GM23338 (cell line): ENCODE measurements at regions not wholly inside any gene's neighbourhood (a gene's known extent, or its start where the extent isn't known, plus 50 kb on each side); places are given as distances from the start of the nearest gene placed in this dataset.

Source experiments
- ATAC-seq: fragments of 200-7000 bp; cut with Tn5 transposase; 3 replicates; pipeline ENCODE4 v1.9.1; 2020
- DNase-seq: peaks from one replicate; pipeline ENCODE4 v3.0.0-alpha.2; 2015; ENCODE audit warnings: low spot score
- H2AFZ ChIP-seq: fragments of 200-600 bp; sonication (generic); 2 replicates; pipeline ENCODE4 v1.8.0; 2016; ENCODE audit warnings: antibody characterized with exemption, mild to moderate bottlenecking, moderate library complexity
- H3F3A ChIP-seq: fragments of 200-600 bp; sonication (generic); replicated peaks from 2 replicates; pipeline ENCODE4 v1.8.0; 2017; ENCODE audit warnings: antibody characterized with exemption, mixed run types, low read depth
- H3K27ac ChIP-seq: fragments of 200-600 bp; sonication (generic); 2 replicates; pipeline ENCODE4 v1.6.1; 2016; ENCODE audit warnings: low read depth
- H3K27me3 ChIP-seq: fragments of 200-600 bp; sonication (generic); 2 replicates; pipeline ENCODE4 v1.8.0; 2016; ENCODE audit warnings: mild to moderate bottlenecking, mixed run types, moderate library complexity; ENCODE audit not compliant: insufficient read depth
- H3K36me3 ChIP-seq: fragments of 200-600 bp; sonication (generic); 2 replicates; pipeline ENCODE4 v1.8.0; 2016; ENCODE audit warnings: mild to moderate bottlenecking; ENCODE audit not compliant: insufficient read depth
- H3K4me1 ChIP-seq: fragments of 200-600 bp; sonication (generic); 2 replicates; pipeline ENCODE4 v1.8.0; 2016; ENCODE audit warnings: mild to moderate bottlenecking, moderate library complexity; ENCODE audit not compliant: insufficient read depth
- H3K4me2 ChIP-seq: fragments of 200-600 bp; sonication (generic); 2 replicates; pipeline ENCODE4 v1.7.1; 2017; ENCODE audit warnings: mixed run types
- H3K4me3 ChIP-seq: fragments of 200-600 bp; sonication (generic); 2 replicates; pipeline ENCODE4 v1.6.1; 2016; ENCODE audit warnings: mixed run types
- H3K79me2 ChIP-seq: fragments of 200-600 bp; sonication (generic); replicated peaks from 2 replicates; pipeline ENCODE4 v1.8.0; 2017; ENCODE audit warnings: mild to moderate bottlenecking; ENCODE audit not compliant: insufficient read depth
- H3K9me2 ChIP-seq: fragments of 200-600 bp; sonication (generic); 2 replicates; pipeline ENCODE4 v1.8.0; 2017; ENCODE audit not compliant: insufficient read depth
- H4K20me1 ChIP-seq: fragments of 200-600 bp; sonication (generic); replicated peaks from 2 replicates; pipeline ENCODE4 v1.8.0; 2017; ENCODE audit warnings: mild to moderate bottlenecking; ENCODE audit not compliant: insufficient read depth
- H3K27ac Mint-ChIP-seq: 2 replicates; pipeline ENCODE4 v1.8.0; 2020; ENCODE audit warnings: inconsistent platforms, mild to moderate bottlenecking, moderate library complexity, mixed read lengths
- H3K27me3 Mint-ChIP-seq: 3 replicates; pipeline ENCODE4 v1.8.0; 2022; ENCODE audit warnings: low read depth, mild to moderate bottlenecking, moderate library complexity, mixed read lengths, inconsistent platforms; ENCODE audit not compliant: insufficient read depth, poor library complexity
- H3K36me3 Mint-ChIP-seq: 3 replicates; pipeline ENCODE4 v1.8.0; 2021; ENCODE audit warnings: low read depth, mild to moderate bottlenecking, inconsistent platforms, moderate library complexity, mixed read lengths
- H3K4me1 Mint-ChIP-seq: 3 replicates; pipeline ENCODE4 v1.8.0; 2020; ENCODE audit warnings: mild to moderate bottlenecking, inconsistent platforms, mixed read lengths
- H3K4me3 Mint-ChIP-seq: 3 replicates; pipeline ENCODE4 v1.8.0; 2021; ENCODE audit warnings: moderate library complexity, mild to moderate bottlenecking, inconsistent platforms, mixed read lengths
- H3K9me3 Mint-ChIP-seq: 3 replicates; pipeline ENCODE4 v1.8.0; 2020; ENCODE audit warnings: moderate library complexity, mild to moderate bottlenecking, inconsistent platforms, mixed read lengths
- CREB1 ChIP-seq: fragments of 250-450 bp; sonication (Bioruptor Pico); IDR thresholded peaks from 2 replicates; pipeline ENCODE4 v1.5.0; 2020; ENCODE audit warnings: low read depth, mild to moderate bottlenecking, moderate library complexity
- CTCF ChIP-seq, 2 experiments: fragments of 200-600 bp in 1 of 2; sonication (generic) in 1 of 2; conservative IDR thresholded peaks; 2 replicates each; pipeline versions ENCODE4 v1.5.1 to v1.6.1; 2016 to 2017; ENCODE audit warnings: antibody characterized with exemption in 2 of 2, low read depth in 2 of 2, mild to moderate bottlenecking in 2 of 2, moderate library complexity in 1 of 2
- ETS1 ChIP-seq: IDR thresholded peaks from 2 replicates; pipeline ENCODE4 v1.6.1; 2016; ENCODE audit warnings: antibody characterized with exemption
- EZH2 ChIP-seq: fragments of 200-600 bp; sonication (generic); IDR thresholded peaks from one replicate; pipeline ENCODE4 v1.8.0; 2017; ENCODE audit warnings: antibody characterized with exemption, mild to moderate bottlenecking, low read depth; ENCODE audit not compliant: unreplicated experiment
- EZH2phosphoT487 ChIP-seq: fragments of 200-600 bp; sonication (generic); IDR thresholded peaks from one replicate; pipeline ENCODE4 v1.8.1; 2018; ENCODE audit warnings: antibody characterized with exemption; ENCODE audit not compliant: unreplicated experiment
- JUNB ChIP-seq: IDR thresholded peaks from one replicate; pipeline ENCODE4 v1.6.1; 2016; ENCODE audit warnings: antibody characterized with exemption; ENCODE audit not compliant: unreplicated experiment
- NANOG ChIP-seq: IDR thresholded peaks from 2 replicates; pipeline ENCODE4 v1.6.1; 2016; ENCODE audit warnings: antibody characterized with exemption, borderline replicate concordance
- POLR2AphosphoS5 ChIP-seq: IDR thresholded peaks from 2 replicates; pipeline ENCODE4 v1.6.1; 2016; ENCODE audit warnings: antibody characterized with exemption, low read depth
- STAT1 ChIP-seq: IDR thresholded peaks from one replicate; pipeline ENCODE4 v1.6.1; 2016; ENCODE audit warnings: antibody characterized with exemption; ENCODE audit not compliant: unreplicated experiment
- ZNF114 ChIP-seq: fragments of 250-450 bp; sonication (Bioruptor Pico); IDR thresholded peaks from 2 replicates; pipeline ENCODE4 v1.5.0; 2020; ENCODE audit warnings: mild to moderate bottlenecking, moderate library complexity
- ZNF331 ChIP-seq: fragments of 250-450 bp; sonication (Bioruptor Pico); IDR thresholded peaks from 2 replicates; pipeline ENCODE4 v1.5.0; 2020; ENCODE audit warnings: low read depth, mild to moderate bottlenecking, moderate library complexity
- TF ChIP-seq, protein P1 (sequence below): IDR thresholded peaks from one replicate; pipeline ENCODE4 v1.6.1; 2018; ENCODE audit warnings: antibody characterized with exemption; ENCODE audit not compliant: unreplicated experiment
- TF ChIP-seq, protein P2 (sequence below): fragments of 250-450 bp; sonication (Bioruptor Pico); IDR thresholded peaks from 2 replicates; pipeline ENCODE4 v1.5.0; 2020; ENCODE audit warnings: mild to moderate bottlenecking, moderate library complexity

- no peak for DNase-seq
- no peak for ATAC-seq
- no peaks in the 10 kb centered on the region for H3K4me1 ChIP-seq
- Mint-ChIP-seq H3K27me3 (peaks cover 4% of the 10 kb centered on the region), H3K27ac (no peak overlapping the region), H3K9me3 (no peaks in the 10 kb centered on the region), H3K4me1 (peaks cover 3% of the 10 kb centered on the region; the same call in 2 of the 3 replicates), H3K4me3 (no peak overlapping the region), H3K36me3 (no peaks in the 10 kb centered on the region)
- no peaks in the 10 kb centered on the region for H3K79me2 ChIP-seq
- no peaks in the 10 kb centered on the region for H4K20me1 ChIP-seq
- no peak overlapping the region for H2AFZ ChIP-seq
- no peak overlapping the region for H3K4me2 ChIP-seq
- no peak overlapping the region for H3K4me3 ChIP-seq
- no peaks in the 10 kb centered on the region for H3F3A ChIP-seq
- TF ChIP-seq ZNF331 (CRISPR knock-in tag) = no peak
- no peak for TF ChIP-seq NANOG
- TF ChIP-seq STAT1 = no peak
- no peak for TF ChIP-seq ZNF114 (CRISPR knock-in tag)
- no peak for TF ChIP-seq CREB1
- no peak for TF ChIP-seq JUNB
- TF ChIP-seq, protein P1, sequence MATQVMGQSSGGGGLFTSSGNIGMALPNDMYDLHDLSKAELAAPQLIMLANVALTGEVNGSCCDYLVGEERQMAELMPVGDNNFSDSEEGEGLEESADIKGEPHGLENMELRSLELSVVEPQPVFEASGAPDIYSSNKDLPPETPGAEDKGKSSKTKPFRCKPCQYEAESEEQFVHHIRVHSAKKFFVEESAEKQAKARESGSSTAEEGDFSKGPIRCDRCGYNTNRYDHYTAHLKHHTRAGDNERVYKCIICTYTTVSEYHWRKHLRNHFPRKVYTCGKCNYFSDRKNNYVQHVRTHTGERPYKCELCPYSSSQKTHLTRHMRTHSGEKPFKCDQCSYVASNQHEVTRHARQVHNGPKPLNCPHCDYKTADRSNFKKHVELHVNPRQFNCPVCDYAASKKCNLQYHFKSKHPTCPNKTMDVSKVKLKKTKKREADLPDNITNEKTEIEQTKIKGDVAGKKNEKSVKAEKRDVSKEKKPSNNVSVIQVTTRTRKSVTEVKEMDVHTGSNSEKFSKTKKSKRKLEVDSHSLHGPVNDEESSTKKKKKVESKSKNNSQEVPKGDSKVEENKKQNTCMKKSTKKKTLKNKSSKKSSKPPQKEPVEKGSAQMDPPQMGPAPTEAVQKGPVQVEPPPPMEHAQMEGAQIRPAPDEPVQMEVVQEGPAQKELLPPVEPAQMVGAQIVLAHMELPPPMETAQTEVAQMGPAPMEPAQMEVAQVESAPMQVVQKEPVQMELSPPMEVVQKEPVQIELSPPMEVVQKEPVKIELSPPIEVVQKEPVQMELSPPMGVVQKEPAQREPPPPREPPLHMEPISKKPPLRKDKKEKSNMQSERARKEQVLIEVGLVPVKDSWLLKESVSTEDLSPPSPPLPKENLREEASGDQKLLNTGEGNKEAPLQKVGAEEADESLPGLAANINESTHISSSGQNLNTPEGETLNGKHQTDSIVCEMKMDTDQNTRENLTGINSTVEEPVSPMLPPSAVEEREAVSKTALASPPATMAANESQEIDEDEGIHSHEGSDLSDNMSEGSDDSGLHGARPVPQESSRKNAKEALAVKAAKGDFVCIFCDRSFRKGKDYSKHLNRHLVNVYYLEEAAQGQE = no peak
- TF ChIP-seq CTCF (conservative IDR thresholded peaks at IDR 0.05; ENCODE audit: low read depth in 2 of 2) = no peak
- no peak for TF ChIP-seq ETS1
- TF ChIP-seq EZH2phosphoT487 = no peak
- no peak for TF ChIP-seq EZH2
- TF ChIP-seq POLR2AphosphoS5 = no peak
- TF ChIP-seq, protein P2, sequence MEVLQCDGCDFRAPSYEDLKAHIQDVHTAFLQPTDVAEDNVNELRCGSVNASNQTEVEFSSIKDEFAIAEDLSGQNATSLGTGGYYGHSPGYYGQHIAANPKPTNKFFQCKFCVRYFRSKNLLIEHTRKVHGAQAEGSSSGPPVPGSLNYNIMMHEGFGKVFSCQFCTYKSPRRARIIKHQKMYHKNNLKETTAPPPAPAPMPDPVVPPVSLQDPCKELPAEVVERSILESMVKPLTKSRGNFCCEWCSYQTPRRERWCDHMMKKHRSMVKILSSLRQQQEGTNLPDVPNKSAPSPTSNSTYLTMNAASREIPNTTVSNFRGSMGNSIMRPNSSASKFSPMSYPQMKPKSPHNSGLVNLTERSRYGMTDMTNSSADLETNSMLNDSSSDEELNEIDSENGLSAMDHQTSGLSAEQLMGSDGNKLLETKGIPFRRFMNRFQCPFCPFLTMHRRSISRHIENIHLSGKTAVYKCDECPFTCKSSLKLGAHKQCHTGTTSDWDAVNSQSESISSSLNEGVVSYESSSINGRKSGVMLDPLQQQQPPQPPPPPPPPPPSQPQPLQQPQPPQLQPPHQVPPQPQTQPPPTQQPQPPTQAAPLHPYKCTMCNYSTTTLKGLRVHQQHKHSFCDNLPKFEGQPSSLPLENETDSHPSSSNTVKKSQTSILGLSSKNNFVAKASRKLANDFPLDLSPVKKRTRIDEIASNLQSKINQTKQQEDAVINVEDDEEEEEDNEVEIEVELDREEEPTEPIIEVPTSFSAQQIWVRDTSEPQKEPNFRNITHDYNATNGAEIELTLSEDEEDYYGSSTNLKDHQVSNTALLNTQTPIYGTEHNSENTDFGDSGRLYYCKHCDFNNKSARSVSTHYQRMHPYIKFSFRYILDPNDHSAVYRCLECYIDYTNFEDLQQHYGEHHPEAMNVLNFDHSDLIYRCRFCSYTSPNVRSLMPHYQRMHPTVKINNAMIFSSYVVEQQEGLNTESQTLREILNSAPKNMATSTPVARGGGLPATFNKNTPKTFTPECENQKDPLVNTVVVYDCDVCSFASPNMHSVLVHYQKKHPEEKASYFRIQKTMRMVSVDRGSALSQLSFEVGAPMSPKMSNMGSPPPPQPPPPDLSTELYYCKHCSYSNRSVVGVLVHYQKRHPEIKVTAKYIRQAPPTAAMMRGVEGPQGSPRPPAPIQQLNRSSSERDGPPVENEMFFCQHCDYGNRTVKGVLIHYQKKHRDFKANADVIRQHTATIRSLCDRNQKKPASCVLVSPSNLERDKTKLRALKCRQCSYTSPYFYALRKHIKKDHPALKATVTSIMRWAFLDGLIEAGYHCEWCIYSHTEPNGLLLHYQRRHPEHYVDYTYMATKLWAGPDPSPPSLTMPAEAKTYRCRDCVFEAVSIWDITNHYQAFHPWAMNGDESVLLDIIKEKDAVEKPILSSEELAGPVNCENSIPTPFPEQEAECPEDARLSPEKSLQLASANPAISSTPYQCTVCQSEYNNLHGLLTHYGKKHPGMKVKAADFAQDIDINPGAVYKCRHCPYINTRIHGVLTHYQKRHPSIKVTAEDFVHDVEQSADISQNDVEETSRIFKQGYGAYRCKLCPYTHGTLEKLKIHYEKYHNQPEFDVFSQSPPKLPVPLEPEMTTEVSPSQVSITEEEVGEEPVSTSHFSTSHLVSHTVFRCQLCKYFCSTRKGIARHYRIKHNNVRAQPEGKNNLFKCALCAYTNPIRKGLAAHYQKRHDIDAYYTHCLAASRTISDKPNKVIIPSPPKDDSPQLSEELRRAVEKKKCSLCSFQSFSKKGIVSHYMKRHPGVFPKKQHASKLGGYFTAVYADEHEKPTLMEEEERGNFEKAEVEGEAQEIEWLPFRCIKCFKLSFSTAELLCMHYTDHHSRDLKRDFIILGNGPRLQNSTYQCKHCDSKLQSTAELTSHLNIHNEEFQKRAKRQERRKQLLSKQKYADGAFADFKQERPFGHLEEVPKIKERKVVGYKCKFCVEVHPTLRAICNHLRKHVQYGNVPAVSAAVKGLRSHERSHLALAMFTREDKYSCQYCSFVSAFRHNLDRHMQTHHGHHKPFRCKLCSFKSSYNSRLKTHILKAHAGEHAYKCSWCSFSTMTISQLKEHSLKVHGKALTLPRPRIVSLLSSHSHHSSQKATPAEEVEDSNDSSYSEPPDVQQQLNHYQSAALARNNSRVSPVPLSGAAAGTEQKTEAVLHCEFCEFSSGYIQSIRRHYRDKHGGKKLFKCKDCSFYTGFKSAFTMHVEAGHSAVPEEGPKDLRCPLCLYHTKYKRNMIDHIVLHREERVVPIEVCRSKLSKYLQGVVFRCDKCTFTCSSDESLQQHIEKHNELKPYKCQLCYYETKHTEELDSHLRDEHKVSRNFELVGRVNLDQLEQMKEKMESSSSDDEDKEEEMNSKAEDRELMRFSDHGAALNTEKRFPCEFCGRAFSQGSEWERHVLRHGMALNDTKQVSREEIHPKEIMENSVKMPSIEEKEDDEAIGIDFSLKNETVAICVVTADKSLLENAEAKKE (CRISPR knock-in tag) = no peak
- H3K27ac ChIP-seq = no peak overlapping the region
- H3K9me2 ChIP-seq = no peaks in the 10 kb centered on the region
- H3K27me3 ChIP-seq = no peaks in the 10 kb centered on the region
- no peaks in the 10 kb centered on the region for H3K36me3 ChIP-seq
Measured at GRCh38 chr20:6360766-6361165, 237.9 kb upstream of the FERMT1 start.
